GM18870 (cell line): ENCODE measurements at regions not wholly inside any gene's neighbourhood (a gene's known extent, or its start where the extent isn't known, plus 50 kb on each side); places are given as distances from the start of the nearest gene placed in this dataset.
"Not testable (repeated sequence)": the region's sequence is repeated elsewhere in the genome, so short reads cannot be mapped to it uniquely, and the experiment has no call there.

ENCODE experiments used
- ATAC-seq: cut with Tn5 transposase; IDR thresholded peaks from one replicate; pipeline ENCODE4 v1.9.1; 2021; ENCODE audit warnings: moderate library complexity; ENCODE audit not compliant: unreplicated experiment

DNA sequence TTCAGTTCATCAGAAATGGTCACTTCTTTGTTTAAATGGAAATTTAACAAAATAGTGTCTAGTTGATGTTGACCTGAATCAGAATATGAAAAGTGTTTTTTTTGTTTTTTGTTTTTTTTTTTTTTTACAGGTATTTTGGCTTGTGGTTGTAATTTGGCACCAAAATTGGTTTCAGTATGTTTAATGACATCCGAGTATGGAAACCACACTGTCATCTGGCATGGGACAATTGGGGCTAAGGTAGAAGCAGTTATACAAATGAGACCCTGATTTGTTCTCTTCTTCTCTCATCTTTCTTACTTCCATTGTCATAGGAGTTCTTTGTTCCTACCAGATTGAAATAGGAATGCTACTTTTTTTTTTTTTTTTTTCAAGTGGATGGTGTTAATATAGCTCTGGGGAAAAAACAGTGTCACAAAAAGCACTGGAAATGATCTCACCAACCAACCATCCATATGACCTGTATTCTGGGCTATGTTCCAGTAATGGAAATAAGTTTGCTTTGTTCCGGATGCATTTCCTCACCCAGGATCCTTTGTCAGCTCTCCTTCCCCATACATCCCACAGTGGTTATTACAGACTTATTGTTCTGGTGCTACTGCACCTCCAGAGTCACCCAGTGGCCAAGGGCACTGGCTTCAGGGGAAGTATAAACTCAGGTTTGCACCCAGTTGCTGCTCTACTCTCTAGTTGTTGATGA, 95.8 kb downstream of the ATXN3L start:
- no peak for ATAC-seq

- ATAC-seq: no peak
Observed at GRCh38 chrX:13220916-13221315, 98.9 kb downstream of the ATXN3L start.

DNA sequence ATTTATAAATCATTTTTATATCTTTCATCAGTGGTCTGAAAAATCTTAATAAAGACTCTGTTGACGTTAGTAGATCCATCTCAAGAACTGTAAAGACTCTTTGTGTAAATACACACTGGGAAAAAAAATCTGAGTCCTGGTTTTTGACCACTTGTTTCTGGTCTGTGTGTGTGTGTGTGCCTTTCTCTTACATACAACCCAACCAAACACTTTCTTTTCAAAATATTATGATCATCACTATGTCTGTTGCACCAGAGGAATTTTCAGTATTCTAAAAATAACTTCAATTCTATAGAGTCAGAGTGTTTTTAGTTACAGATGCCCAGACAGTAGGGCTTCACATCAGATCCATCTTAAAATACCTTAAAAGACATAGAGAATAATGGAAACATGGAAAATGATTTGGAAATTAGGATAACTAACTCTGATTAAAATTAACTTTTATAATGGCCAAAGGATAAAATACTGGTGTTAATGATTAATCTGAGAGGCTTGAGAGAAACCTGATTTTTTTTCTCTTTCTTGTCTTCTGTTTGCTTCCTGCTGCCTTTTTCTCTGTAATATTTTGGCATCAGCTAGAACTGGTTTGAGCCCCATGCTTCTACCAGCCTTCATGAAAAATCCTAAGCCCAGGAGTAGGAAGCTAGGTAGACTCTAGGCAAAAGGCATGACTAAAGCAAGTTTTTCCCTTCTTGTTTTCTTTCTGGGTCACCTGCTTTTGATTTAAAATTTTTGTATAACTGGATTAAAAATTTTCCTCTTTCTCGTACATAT, 99.7 kb downstream of the ATXN3L start:
- ATAC-seq: no peak

GRCh38 chrX:13218758-13219157, 101.1 kb downstream of the ATXN3L start:
- ATAC-seq: no peak

DNA sequence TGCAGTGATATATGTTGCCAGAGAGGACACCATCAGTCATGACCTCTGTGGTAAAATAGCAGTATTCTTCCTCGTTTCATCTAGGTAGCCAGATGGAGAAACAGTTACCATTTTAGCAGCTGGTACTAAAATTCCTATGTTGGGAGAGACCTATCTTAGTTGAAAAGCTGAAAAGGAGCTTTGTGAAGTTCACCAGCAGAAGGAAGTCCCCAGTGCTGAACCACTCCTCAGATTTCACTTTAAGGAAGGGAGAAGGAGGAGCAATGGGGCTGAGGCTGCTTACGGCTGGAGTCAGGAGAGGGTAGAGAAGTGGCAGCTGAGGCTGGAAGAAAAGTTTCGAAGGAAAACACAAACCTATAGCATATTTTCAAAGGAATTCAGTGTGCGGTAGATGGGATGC, 103.7 kb downstream of the ATXN3L start:
- no peak for ATAC-seq

GRCh38 chrX:13215729-13216128, 104.1 kb downstream of the ATXN3L start:
- no peak for ATAC-seq

DNA sequence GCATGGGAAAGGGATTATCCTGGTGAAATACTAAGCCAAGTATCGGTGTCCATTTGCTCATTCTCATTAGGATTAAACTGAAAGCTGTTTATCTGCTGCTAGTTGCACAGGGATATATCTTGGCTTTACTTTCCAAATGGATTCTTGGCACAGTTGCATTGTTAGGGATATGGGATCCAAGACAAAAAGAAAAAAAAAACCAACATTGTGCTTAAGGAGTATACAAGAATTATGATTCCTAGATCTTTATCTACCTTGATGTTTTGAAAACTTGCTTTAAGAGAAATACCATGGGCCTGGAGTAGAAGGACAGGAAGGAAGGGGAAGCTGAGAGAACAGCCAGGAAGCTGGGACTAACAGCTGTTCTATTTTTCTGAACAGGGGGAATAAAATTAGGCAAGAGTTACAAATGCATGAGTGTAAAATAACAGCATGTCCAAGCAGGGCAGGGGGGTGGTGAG, 107.6 kb downstream of the ATXN3L start:
- ATAC-seq: no peak

GRCh38 chrX:13210142-13210541, 109.7 kb downstream of the ATXN3L start:
- ATAC-seq: not testable (repeated sequence)

DNA sequence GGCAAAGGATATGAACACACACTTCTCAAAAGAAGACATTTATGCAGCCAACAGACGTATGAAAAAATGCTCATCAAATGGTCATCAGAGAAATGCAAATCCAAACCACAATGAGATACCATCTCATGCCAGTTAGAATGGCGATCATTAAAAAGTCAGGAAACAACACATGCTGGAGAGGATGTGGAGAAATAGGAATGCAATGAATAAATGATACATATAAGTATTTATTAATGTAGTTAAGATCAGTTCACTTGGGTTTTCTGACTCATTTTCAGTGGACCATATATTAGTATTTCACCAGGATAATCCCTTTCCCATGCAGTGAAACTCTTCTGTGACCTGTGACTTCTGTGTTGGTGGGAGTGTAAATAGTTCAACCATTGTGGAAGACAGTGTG, 110.1 kb downstream of the ATXN3L start:
- not testable (repeated sequence) for ATAC-seq

- no peak for ATAC-seq
Observed at GRCh38 chrX:13208281-13208935, 111.4 kb downstream of the ATXN3L start.

DNA sequence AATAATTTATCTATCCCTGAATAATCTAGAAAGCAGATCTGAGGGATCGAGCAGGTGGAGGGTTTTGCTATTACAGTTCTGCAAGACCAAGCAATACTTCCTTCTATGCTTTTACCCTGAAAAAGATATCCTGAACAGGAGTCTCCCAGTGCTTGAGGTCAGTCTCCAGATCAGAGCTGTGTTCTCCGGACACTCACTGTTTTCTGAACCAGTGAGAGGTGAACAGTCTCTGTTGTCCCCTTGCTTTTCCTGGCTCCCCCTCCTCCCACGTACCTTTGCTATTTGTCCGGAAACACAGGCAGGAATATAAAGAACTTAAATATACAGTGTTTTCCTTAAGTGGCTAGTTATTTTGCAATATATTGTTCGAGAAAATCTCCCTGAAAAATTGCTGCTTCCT, 116.6 kb downstream of the ATXN3L start:
- ATAC-seq: no peak

DNA sequence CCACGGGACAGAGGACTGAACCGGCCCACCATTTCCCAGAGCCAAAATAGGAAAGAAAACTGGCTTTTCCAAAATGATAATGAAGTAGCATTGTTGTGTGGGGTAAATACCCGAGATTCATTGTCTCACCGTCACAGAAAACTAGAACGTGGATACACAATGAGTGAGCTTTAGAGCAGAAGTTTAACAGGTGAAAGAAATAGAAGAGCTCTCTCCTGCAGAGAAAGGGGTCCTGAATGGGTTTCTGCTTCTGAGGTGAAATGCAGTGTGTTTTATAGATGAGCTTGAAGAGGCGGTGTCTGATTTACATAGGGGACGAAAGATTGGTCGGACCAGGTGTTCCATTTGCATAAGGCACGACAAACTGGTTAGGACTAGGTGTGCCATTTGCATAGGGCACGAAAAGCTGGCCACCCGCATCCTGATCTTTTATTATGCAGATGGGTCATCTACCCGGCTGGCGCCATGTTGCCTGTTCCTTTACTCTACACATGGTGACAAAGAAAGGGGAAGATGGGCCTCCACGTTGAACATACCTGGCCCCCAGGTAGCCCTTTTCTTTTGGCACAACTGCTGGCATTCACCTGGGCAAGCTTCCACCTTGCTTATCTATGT, 118.1 kb downstream of the ATXN3L start:
- no peak for ATAC-seq

DNA sequence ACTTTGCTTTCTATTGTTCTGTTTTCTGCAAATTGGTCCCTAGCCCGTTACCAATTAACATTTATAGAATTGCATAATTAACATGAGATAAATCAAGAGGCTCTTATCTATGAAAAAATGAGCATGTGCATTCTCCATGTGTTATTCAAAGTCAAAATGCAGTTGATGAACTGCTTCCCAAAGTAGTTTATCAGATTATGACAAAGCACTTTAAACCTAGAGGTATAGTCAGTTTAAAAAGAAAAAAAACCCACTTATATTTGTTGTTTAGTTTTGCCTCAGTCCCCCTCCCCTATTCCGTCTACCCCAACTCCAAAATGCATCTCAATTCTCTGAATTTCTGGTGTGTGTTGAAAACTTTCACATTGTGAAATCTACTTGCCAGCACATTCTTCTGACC, 119.5 kb downstream of the ATXN3L start:
- ATAC-seq: no peak

DNA sequence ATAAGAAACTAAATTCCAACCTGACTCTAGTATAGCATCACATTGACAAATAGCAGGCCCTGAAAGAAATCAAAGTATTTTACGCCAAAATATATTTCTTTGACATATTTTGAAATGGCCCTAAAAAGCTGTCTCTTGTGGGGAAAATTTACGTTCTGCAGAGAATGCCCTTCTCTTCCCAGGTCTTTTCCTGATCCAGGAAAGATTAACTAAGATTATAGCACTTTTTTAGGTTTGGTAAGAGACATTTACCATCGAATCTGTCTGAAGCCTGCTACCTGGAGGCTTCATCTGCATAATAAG, 121.1 kb downstream of the ATXN3L start:
- no peak for ATAC-seq

DNA sequence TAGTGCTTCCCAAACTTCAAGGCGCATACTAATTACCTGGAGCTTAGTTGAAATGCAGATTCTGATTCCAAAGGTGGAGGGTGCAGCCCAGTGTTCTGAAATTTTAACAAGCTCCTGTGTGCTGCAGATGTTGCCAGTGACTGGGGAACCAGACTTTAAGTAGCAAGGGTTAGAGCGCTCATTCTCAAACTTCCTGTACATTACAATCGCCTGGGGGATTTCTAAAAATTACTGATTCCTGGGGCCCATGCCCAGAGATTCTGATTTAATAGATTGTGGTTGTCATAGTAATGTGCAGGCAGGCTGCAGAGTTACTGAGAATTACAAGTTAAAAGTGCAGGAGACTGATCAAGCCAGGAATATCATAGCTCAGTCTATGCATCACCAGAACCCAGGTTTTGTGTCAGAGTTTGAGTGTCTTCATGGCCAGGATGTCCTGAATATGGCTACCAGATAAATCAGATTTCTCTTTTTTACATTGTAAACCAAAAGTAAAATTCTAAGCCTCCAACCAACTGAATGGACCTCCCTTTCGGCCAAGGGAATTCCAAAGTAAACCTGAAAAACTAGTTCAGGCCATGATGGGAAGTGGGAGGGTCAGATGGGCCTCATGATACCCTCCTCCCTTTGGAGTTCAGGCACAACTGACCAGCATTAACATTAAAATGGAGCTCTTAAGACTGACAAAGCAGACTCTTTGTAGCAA, 121.6 kb downstream of the ATXN3L start:
- no peak for ATAC-seq

- ATAC-seq: no peak
Observed at GRCh38 chrX:13196782-13197181, 123.1 kb downstream of the ATXN3L start.

DNA sequence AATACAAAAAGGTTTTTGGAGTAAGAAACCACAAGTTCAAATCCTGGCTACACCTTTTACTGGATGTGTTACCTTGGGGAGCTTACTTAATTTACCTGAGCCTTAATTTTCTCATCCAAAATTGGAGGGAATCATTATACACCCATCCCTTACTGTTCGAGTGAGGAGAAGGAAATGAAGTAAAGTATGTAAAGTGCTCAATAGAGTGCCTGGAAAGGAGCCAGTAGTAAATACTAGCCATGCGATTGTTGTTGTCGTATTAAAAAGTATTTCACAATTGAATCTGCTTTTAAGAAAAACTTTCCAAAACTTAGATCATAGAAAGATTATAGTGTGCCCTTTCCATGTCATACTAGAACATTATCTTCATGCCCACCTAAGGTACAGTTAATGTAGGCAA, 124.5 kb downstream of the ATXN3L start:
- ATAC-seq: no peak

DNA sequence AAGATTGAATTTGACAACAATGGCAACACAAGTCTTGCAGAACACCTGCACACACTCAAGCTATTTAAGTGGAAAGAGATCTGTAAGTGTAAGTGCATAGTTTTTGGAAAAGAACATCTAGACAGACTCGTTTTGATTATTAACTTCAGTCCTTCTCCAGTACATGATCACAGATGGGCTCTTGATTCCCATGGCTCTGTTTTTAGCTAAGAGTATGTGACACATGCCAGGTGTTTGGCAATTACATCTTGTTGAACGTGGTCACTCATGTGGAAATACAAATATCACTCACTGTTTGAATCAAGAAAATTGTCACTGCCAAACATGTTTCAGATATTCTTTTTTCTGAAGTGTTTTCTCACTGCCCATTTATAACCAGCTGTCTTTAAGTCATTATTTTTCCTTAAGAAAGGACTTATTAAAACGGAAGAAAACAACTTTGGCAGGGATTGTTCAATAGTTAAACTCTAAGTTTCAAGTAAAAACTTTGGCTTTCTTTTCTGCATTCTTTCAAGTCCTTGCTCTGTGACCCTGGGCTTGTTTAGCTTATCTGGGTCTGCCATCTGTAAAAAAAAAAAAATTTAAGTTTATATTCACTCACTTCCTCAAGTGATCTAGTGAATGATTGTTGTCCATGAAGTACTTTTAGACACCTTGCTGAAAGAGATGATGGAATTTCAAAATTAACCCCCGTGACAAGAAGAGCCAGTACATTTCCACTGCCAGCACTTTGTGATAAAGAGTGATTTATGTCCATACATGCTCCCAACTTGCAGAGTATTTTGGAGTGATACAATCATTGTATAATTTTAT, 125.4 kb downstream of the ATXN3L start:
- ATAC-seq: peak; percentile 47

DNA sequence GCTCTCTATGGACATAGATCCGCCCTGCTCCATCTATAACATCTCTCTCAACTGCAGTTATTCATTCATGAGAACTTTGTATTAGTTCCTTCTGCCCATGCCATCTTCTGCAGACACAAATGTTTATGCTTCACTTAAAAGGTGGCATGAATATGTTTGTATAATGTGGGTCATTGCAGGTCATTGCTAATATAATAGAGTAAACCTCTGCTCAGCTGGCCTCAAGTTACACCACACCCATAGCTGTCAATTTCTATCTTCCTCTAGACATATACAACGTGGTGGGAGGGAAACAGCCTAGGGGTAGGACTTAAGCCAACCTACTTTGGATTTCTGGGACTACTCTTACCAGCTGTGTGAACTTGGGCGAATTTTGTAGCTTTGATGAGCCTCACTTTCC, 129.8 kb downstream of the ATXN3L start:
- no peak for ATAC-seq

DNA sequence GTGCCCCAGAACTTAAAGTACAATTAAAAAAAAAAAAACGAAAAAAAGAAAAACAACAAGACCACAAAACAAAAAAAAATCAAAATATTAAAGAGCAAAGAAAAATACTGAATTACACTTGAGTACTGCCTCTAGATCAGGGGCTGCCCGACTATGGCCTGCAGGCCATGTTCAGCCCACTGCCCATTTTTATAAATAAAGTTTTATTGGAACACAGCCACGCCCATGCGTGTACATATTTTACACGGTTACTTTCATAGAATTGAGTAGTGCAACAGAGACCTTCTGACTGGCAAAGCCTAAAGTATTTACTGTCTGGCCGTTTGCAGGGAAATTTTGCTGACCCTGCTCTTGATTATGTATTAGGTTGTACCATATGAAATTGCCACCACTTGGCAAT, 130.5 kb downstream of the ATXN3L start:
- no peak for ATAC-seq
